C4-2B (cell line): ENCODE measurements at regions not wholly inside any gene's neighbourhood (a gene's known extent, or its start where the extent isn't known, plus 50 kb on each side); places are given as distances from the start of the nearest gene placed in this dataset.

Experiments used
- CTCF ChIP-seq: fragments of 450-650 bp; conservative IDR thresholded peaks from 2 replicates; pipeline ENCODE4 v1.5.1; 2017; ENCODE audit warnings: mild to moderate bottlenecking
- ZFX ChIP-seq: fragments of 450-650 bp; IDR thresholded peaks from 2 replicates; pipeline ENCODE4 v1.6.1; 2017

DNA sequence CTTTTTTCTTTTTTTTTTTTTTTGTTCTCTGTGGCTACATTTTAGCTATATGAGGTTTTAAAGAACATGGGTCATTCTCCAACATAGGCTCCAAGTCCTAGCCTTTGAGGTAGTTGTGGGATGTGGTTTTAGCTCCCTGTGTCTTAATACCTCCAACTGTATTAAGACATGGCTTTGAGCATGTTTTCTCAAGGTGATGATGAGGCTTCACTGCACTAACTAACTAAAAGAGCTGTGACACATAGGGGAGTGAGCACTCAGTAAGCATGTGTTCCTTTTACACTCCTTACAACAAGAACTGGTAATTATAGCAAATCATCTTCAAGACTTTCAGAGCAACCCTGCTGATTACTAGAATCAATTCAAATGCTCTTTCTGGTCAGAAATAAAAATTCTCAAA is 333.6 kb upstream of the CCNH start:
- TF ChIP-seq CTCF (no peak), ZFX (no peak)
